HUDEP-2 (cell line): ENCODE measurements at regions not wholly inside any gene's neighbourhood (a gene's known extent, or its start where the extent isn't known, plus 50 kb on each side); places are given as distances from the start of the nearest gene placed in this dataset.

Experiments used
- DNase-seq, 76 experiments: peaks; one replicate each; lab custom pipeline; 2025; ENCODE audit not compliant: unreplicated experiment in 76 of 76; lab: John Stamatoyannopoulos, UW

DNA sequence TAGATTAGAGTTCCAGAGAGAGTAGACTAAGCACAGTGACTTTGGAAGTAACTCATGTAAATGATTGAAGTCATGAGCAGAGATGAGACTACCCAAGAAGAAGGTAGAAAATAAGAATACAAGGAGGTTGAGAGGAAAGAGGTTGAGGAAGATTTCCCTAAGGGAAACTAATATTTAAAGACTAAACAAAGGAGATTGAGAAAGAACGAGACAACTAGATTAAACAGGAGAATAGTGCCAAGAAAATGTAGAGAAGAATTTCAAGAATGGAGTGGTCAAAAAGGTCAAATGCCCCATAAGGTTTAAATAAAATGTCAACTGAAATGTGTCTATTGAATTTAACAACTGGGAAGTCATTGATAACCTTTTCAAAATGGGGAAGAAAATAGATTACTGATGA is 59.0 kb downstream of the RPS29 start:
- DNase-seq, result no peak

- no peak for DNase-seq
These were observed 60.1 kb downstream of the RPS29 start for GRCh38 chr14:49526101-49526500.

DNA sequence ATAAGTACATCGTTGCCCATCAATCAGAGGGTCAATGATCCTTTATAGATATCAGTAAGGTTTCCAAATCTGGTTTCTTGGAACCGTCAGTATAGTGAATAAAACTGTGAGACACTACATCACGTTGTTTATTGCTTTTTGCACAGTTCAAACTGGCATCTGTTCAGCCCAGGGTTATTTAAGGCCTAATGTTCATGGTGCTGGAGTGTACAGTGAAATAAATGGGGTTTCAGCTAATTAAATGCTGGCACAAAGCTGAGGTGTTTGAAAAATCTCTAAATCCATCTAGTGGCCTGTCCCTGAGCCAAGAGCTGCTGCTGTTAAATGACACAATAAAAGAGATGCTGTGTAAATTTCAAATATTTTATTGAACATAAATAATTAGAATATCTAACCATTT is 69.9 kb downstream of the RPS29 start:
- DNase-seq, result no peak

DNA sequence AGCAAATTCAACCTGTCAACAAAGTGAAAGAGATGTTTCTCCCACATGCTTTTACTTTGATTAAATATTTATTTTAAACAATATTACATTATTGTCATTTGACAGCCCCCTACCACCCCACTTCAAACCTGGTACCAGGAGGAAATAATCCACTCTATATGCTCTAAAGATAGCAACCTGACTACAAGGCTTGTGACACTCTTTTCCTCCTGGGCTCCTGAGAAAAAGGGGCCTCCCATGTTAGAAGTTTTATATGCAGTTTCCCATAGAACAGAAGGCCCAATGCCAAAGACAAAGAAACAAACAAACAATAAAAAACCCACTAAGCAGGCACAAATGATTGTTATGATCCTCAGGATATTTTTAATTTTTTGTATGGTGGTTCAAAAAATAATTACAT is 73.6 kb downstream of the RPS29 start:
- DNase-seq, result no peak

DNA sequence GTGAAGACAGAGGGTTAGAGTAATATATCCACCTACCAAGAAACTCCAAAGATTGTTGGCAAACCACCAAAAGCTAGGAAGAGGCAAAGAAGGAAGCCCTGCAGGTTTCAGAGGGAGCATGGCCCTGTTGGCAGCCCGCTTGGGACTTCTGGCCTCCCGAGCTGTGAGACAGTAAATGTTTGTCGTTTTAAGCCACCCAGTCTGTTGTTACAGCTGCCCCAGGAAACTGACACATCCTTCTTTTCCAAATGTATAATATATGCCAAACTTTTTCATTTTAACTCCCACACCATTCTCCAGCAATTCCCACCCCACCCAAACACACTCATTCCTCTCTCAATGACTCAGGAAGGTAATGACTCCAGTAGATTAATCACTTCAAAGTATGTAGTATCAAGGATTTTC is 74.0 kb downstream of the RPS29 start:
- no peak for DNase-seq

GRCh38 chr14:49508124-49508523 is 78.1 kb downstream of the RPS29 start:
- DNase-seq, result no peak

DNA sequence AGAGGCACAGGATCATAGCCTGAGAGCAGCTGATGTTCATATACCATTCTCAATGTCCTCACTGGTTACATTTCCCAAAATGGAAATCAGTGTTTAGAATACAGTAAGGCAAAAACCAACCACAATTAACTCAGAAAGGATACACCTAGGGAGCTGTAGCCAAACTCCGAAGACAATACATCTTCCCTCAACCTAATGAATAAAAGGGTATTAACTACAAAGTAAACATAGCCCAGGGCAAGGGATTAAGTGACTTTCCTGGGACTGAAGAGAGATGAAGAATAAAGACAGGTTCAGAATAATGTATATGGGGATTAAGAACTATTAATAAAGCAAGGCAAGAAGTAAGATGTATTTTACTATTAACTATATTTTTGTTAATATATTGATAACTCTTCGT is 79.5 kb downstream of the RPS29 start:
- DNase-seq, result no peak

- no peak for DNase-seq
These were observed 81.0 kb downstream of the RPS29 start for GRCh38 chr14:49505041-49505766.

DNA sequence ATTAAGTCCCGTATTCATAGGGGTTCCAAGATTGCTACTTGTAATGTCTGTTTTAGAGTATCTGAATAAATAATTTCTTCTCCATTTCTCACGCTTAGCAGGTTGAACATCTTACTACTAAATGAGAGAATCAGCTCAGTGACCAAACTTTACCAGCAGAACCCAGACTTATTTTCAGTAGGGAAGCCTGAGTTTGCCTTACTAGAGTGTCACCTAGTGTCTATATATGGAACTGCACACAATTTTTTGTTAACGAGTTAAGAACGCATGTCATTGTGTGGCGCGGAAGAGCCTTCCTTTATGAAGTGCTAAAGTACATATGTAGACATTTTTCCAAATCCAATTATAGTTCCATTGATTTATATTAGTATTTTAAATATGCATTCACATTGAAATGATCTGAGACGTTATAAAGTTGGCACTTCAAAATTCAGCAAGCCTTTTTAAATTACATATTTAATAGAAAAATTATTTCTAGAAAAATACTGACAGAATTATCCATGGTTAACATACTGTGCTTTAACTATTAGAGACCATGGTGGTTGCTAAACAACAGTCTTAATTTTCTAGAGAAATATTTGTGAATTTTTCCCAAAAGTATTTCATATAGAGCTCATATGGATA is 88.3 kb downstream of the RPS29 start:
- peak in 37 of 76 experiments; percentile 9 to 84 (median 62) for DNase-seq

DNA sequence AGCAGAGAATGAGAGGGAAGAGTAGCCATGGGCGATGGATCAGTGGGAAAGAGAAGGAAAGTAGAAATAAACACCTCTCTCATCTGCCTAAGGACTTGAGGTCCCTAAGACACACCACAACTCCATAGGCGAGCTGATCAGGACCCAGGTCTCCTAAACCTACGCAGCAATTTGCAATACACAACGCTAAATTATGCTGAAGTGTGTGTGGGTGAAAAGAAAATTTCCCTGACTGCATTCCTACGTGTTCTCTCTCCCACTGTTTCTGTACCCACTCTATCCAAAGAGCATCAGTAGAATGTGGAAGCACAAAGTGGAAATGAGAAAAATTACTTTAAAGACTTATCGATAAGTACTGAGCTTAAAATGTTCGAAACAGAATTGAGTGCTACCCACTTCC is 88.9 kb downstream of the RPS29 start:
- no peak for DNase-seq

DNA sequence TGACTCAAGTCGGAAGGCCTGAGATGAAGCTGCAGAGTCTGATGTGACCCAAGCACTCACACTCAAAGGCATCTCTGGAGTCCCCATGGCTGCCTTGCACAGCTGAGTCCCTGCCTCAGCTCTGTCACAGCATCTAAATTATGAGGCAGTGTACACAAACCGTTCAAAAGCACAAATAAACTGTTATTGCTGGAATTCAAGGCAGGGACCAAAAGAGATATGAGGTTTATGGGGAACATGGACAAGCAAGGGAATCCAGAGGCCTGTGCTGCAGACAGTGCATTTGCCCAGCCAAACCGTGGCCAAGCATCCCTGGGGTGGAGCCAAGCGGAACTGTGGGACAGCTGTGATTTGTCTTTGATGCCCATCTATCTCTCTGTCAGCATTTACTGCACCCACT is 91.3 kb downstream of the RPS29 start:
- no peak for DNase-seq

DNA sequence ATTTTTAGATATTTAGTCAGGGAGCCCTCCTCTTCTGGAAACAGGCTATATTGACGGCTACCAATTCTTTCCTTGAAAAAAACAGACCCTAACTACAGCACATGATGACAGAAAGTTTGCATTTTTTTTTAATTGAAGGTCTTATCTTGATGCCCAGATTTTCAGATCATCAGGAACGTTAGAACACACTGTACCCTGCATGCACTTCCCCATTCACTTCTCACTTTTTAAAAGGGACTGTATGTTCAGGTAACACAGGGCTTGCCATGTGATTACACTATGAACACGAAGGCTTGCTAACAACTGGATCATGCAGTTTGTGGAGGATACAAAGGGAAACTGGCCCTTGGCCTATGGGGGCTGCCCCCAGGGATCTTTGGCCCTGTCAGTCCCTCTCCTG is 92.6 kb downstream of the RPS29 start:
- peak in 20 of 76 experiments; percentile 8 to 82 (median 31) for DNase-seq

DNA sequence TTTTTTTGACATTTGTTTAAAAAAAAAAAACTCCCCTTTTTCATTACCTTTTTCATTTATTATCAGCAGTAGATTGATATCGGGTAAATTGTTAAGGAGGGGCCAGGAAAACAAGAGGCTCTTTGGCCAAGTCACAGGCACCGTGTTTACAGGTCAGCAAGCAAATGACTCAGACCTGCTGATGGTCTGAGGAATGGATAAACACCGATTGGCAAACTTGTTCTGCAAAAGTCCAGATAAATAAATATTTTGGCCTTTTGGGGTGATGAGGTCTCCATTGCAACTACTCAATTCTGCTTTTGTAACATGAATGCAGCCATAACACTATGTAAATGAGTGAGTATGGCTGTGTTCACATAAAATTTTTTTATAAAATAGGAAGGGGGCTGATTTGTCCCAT is 94.0 kb downstream of the RPS29 start:
- DNase-seq, result no peak

DNA sequence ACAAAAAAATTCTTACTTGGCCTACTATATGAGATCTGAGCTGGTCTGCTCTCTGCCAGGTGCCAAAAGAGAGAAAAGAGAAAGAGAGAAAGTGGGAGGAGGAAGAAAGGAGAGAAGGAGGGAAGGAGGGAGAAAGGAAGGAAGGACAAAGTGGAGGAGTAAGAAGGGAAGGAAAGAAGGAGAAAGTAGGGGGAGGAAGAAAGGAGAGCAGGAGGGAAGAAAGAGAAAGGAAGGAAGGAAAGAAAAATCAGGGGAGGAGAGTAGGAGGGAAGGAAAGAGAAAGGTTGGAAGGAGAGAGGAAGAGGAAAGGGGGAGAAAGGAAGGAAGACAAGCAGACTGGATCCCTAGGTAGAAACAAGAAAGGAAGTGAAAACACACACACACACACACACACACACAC is 96.8 kb downstream of the RPS29 start:
- no peak for DNase-seq

DNA sequence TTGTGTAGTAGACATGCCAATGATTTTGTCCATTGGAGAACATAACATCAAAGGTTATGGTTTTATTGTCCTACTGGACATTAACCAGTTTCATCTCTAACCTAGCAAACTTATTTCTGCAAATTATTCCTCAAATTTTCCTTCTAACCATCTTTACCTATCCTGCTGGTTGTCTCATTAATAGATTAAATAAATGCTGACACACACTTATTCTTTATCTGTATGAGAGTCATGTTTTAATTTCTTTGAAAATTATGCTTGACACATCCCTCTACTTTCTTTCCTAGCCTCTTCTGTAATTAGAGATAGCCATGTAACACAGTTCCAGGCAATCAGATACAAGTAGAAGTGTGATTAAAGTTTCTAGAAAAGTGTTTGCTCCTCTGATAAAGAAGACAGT is 98.9 kb downstream of the RPS29 start:
- DNase-seq, result peak in 10 of 76 experiments; percentile 12 to 65 (median 28)

DNA sequence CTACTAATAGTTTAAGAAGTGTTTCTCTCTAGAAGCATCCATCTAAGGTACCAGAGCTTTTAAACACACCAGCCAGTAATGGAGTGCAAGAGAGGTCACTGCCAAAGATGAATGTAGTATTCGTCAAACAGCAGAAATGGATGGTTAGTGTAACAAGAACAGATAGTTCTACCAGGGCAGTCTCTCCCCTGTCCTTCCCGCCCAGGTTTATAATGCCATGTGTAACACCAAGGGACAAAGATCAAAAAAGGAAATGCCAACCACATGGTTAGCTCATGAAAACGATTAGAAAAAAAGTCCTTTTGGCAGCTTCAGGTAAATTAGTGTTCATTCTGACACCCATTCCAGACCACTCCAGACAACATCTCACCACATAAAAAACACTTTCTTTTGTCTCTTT is 100.9 kb downstream of the RPS29 start:
- no peak for DNase-seq

DNA sequence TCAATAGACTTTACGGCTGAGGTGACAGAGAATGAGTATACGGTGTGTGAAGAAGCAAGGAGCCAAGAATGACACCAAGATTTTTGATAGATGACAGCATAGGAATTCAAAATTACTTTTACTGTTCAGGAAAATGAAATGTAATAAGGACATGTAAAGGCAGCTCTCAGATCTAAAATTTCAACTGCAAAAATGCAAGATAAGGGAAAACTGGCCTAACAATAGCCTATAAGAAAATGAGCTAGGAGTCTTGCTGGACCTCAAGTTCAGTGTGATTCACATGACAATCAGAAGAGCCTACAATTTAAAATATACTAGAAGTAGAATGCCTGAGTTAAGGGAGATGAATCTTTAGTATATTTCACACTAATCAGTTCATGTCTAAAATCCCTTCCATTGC is 102.0 kb downstream of the RPS29 start:
- DNase-seq, result no peak

DNA sequence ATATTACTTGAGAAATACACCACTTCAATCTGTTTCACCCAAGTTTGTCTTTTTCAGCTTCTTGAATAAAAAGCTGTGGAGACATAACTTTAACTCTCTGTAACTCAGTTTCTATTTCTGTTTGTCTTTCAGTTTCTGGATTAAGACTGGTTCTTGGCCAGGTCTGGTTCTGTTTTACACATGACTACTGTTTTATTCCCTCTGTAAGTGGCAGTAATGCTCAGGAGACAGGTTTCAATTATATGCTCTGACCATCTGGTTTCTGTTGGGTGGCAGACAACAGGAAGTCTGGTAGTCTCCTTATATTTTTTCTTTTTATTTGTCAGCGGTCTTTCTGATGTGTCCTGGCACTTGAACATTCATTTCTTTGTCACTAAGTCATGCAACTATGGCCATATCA is 102.9 kb downstream of the RPS29 start:
- DNase-seq, result no peak

DNA sequence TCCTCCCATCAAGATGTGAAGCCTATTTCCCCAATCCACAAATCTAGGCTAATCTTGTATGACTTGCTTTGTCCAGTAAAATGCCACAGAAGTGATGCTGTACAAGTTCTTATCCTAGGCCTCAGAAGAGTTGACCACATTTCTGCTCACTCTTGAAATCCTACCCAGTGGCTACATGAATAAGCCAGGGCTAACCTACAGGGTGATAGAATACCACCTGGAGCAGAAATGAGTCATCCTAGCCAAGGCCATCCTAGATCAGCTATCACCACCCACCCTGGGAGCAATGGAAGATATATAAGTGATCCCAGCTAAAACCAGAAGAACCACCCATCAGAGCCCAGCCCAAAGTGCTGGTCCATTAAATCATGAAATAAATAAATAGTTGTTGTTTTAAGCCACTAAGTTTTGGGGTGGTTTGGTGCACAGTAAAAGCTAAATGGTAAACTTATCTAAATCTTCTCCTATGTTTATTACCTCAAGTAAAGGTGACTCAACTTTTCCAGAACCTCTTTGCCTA is 105.1 kb downstream of the RPS29 start:
- no peak for DNase-seq

- DNase-seq, result no peak
These were observed 106.0 kb downstream of the RPS29 start for GRCh38 chr14:49480053-49480760.

DNA sequence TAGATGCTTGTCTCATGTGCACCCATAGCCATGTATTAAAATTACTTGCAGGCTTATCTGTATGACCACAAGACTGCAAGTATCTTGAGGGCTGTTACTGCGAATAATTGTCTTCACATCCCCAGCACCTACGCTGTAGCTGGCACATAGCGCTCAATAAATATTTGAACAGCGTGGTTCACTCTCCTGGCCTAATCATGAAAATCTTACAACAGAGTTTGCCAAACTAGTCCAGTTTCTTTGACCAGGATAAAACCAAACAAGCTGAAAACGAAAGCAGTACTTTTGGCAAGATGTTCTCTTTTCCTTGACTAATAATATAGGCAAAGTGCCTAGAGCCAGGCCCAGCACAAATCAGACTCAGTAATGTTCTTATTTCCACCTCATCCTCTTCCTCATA is 106.7 kb downstream of the RPS29 start:
- DNase-seq, result no peak

- DNase-seq, result no peak
These were observed 107.4 kb downstream of the RPS29 start for GRCh38 chr14:49478784-49479183.
